K562 (cell line): ENCODE measurements at regions not wholly inside any gene's neighbourhood (a gene's known extent, or its start where the extent isn't known, plus 50 kb on each side); places are given as distances from the start of the nearest gene placed in this dataset.

Experiments used
- ATAC-seq: fragments of 200-7000 bp; cut with Tn5 transposase; 3 replicates; pipeline ENCODE4 v1.9.1; 2020; ENCODE audit warnings: moderate library complexity
- BruUV-seq: library from RNA; stranded (reverse); fragments of 400-500 nt; replicated peaks from 2 replicates; lab custom pipeline; 2021; lab: Mats Ljungman, UMichigan
- CTCF ChIA-PET: fragments of 300-600 bp; formaldehyde crosslinking; extraction: SDS; loops from one replicate; lab custom pipeline; 2021; ENCODE audit warnings: low intra/inter-chr PET ratio; lab: Yijun Ruan, JAX
- POLR2A ChIA-PET: fragments of 300-600, 350-650 bp; sonication (Branson Sonifier 250); formaldehyde crosslinking; extraction: SDS; loops from one replicate; lab custom pipeline; 2021; ENCODE audit warnings: antibody characterized with exemption, inconsistent platforms; lab: Yijun Ruan, JAX
- DNase-seq, 4 experiments: peaks; one replicate each; pipeline versions ENCODE4 v3.0.0 to v3.0.0-alpha.2; 2011 to 2018; ENCODE audit warnings: low spot score in 3 of 4, mixed read lengths in 3 of 4; ENCODE audit errors: extremely low read depth in 1 of 4
- FAIRE-seq: peaks from 2 replicates; lab custom pipeline; 2011; peaks lifted over from hg19 to GRCh38; lab: Jason Lieb, UNC
- H2AFZ ChIP-seq: 2 replicates; pipeline ENCODE4 v1.6.0; 2011; ENCODE audit warnings: low read depth, low read length, control low read depth, inconsistent platforms
- H3K27ac ChIP-seq: fragments of 200-600 bp; 3 replicates; pipeline ENCODE4 v1.8.0; 2011; ENCODE audit warnings: low read depth, mild to moderate bottlenecking, control low read depth, inconsistent platforms, low read length, moderate library complexity, mixed read lengths; ENCODE audit errors: extremely low read depth
- H3K27me3 ChIP-seq, 2 experiments: fragments of 300-600 bp in 1 of 2; 2 replicates in 1 of 2; 3 replicates in 1 of 2; pipeline versions ENCODE4 v1.6.0 to v1.8.0; 2011; ENCODE audit warnings: inconsistent platforms in 2 of 2, low read length in 2 of 2, mild to moderate bottlenecking in 1 of 2, mixed read lengths in 1 of 2, moderate library complexity in 1 of 2; ENCODE audit not compliant: control insufficient read depth in 2 of 2, insufficient read depth in 2 of 2
- H3K36me3 ChIP-seq: fragments of 300-600 bp; 3 replicates; pipeline ENCODE4 v1.8.0; 2011; ENCODE audit warnings: mild to moderate bottlenecking, low read length, inconsistent platforms; ENCODE audit not compliant: control insufficient read depth, insufficient read depth
- H3K4me1 ChIP-seq, 2 experiments: fragments of 200-600 bp in 1 of 2; replicated peaks in 1 of 2; 2 replicates in 1 of 2; 3 replicates in 1 of 2; pipeline versions ENCODE4 v1.5.1 to v1.8.0; 2011; ENCODE audit warnings: inconsistent platforms in 2 of 2, low read length in 2 of 2, mild to moderate bottlenecking in 1 of 2, mixed read lengths in 1 of 2, moderate library complexity in 1 of 2; ENCODE audit not compliant: control insufficient read depth in 2 of 2, insufficient read depth in 2 of 2
- H3K4me2 ChIP-seq: 2 replicates; pipeline ENCODE4 v1.6.1; 2011; ENCODE audit warnings: low read length, control low read depth, inconsistent platforms, mixed read lengths; ENCODE audit not compliant: insufficient read depth
- H3K4me3 ChIP-seq: fragments of 200-600 bp; sonication (generic), shearing (Covaris generic); 2 replicates; pipeline ENCODE4 v1.5.1; 2016; ENCODE audit warnings: control low read depth, inconsistent platforms
- H3K79me2 ChIP-seq: fragments of 200-600 bp; 3 replicates; pipeline ENCODE4 v1.8.0; 2011; ENCODE audit warnings: low read length, inconsistent platforms; ENCODE audit not compliant: control insufficient read depth, insufficient read depth
- H3K9ac ChIP-seq, 2 experiments: 2 replicates each; pipeline versions ENCODE4 v1.6.0 to v1.6.1; 2011; ENCODE audit warnings: low read depth in 2 of 2, low read length in 2 of 2, control low read depth in 1 of 2, inconsistent platforms in 1 of 2, mild to moderate bottlenecking in 1 of 2, mixed read lengths in 1 of 2; ENCODE audit not compliant: insufficient read depth in 1 of 2
- H3K9me1 ChIP-seq: one replicate; pipeline ENCODE4 v1.6.0; 2011; ENCODE audit warnings: inconsistent platforms, mild to moderate bottlenecking, low read length, moderate library complexity; ENCODE audit not compliant: control insufficient read depth, insufficient read depth
- H3K9me3 ChIP-seq: replicated peaks from 2 replicates; pipeline ENCODE4 v1.5.1; 2011; ENCODE audit warnings: low read depth, low read length, inconsistent platforms; ENCODE audit not compliant: control insufficient read depth, insufficient read depth
- H4K20me1 ChIP-seq: replicated peaks from 2 replicates; pipeline ENCODE4 v1.6.1; 2011; ENCODE audit warnings: low read length, inconsistent platforms, mixed read lengths; ENCODE audit not compliant: control insufficient read depth, insufficient read depth
- CEBPB ChIP-seq: fragments of 450-650 bp; IDR thresholded peaks from 2 replicates; pipeline ENCODE4 v1.6.1; 2016; ENCODE audit warnings: missing genetic modification characterization, missing compliant biosample characterization
- CLOCK ChIP-seq: fragments of 250-450 bp; sonication (Bioruptor Pico); IDR thresholded peaks from 2 replicates; pipeline ENCODE4 v1.4.0; 2020; ENCODE audit warnings: mild to moderate bottlenecking, moderate library complexity, borderline replicate concordance
- MCM2 ChIP-seq: fragments of 450-650 bp; IDR thresholded peaks from 2 replicates; pipeline ENCODE4 v1.6.1; 2017; ENCODE audit warnings: low read depth, mild to moderate bottlenecking
- SAP30 ChIP-seq: fragments of 200-600 bp; sonication (generic); IDR thresholded peaks from 2 replicates; pipeline ENCODE4 v1.6.1; 2012; ENCODE audit warnings: borderline replicate concordance, low read depth, mild to moderate bottlenecking, moderate library complexity, low read length, control low read depth, inconsistent platforms; ENCODE audit not compliant: insufficient read depth, poor library complexity, severe bottlenecking
- YBX1 ChIP-seq: fragments of 450-650 bp; IDR thresholded peaks from 2 replicates; pipeline ENCODE4 v1.7.1; 2016; ENCODE audit warnings: mild to moderate bottlenecking
- ZKSCAN8 ChIP-seq: fragments of 200-800 bp; sonication (Bioruptor generic); IDR thresholded peaks from 2 replicates; pipeline ENCODE4 v1.6.1; 2016; ENCODE audit warnings: missing genetic modification characterization, missing compliant biosample characterization
- ZNF589 ChIP-seq: fragments of 200-800 bp; sonication (Bioruptor generic); IDR thresholded peaks from 2 replicates; pipeline ENCODE4 v1.6.1; 2016; ENCODE audit warnings: low read depth, missing genetic modification characterization, missing compliant biosample characterization
- WGBS: fragments of 100-300 bp; shearing (Covaris generic); methylation state at CpG from one replicate; pipeline ENCODE4 v1.1.6; 2016; ENCODE audit warnings: low coverage, mixed read lengths; ENCODE audit not compliant: insufficient coverage; ENCODE audit errors: missing lambda C conversion rate; 5-methylcytosine and 5-hydroxymethylcytosine counted together
- in situ Hi-C: fragments of 300-500 bp; cut with MboI; formaldehyde crosslinking; loops from 4 replicates; pipeline ENCODE4 v1.15.0; 2018; ENCODE audit warnings: inconsistent platforms, mixed read lengths
- intact Hi-C: fragments of 100-400 bp; cut with micrococcal nuclease; formaldehyde crosslinking; loops from 2 replicates; pipeline ENCODE4 v1.14.2; 2022
- TF ChIP-seq, protein P1 (sequence below): sonication (generic); formaldehyde crosslinking; IDR thresholded peaks from 2 replicates; pipeline ENCODE4 v1.9.0; 2022; ENCODE audit warnings: mild to moderate bottlenecking, missing genetic modification reagents
- TF ChIP-seq, protein P2 (sequence below): fragments of 250-450 bp; sonication (Bioruptor Pico); IDR thresholded peaks from 2 replicates; pipeline ENCODE4 v1.5.0; 2020; ENCODE audit warnings: mild to moderate bottlenecking

DNA sequence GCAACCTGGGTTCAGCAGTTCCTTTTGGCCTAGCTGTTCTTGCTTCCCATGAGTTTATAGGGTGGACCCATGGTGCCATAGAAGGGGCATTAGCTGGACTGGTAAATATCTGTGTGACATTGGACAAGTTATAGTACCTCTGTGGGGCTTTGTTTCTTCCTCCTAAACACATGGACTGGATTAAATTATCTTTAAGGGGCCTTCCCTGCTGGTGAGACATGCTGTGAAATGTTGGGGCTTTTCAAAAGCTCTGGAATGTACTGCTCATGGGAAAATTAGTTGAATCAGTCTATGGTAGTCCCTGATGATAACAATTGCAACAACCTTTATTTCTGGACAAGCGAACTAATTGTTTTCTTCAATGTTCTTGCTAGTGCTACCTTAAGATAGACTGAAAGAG lies 276.2 kb downstream of the BLID start:
- FAIRE-seq = no peak
- intact Hi-C loops = no loop called here
- no peaks in the 10 kb centered on the region for H3K4me1 ChIP-seq

More for the DNA sequence above, 276.2 kb downstream of the BLID start:
- Histone ChIP-seq H2AFZ (no peak overlapping the region), H3K27me3 (no peaks in the 10 kb centered on the region), H3K4me2 (no peak overlapping the region), H3K9me3 (no peaks in the 10 kb centered on the region), H3K36me3 (no peaks in the 10 kb centered on the region), H3K27ac (no peak overlapping the region), H3K4me3 (no peak overlapping the region), H3K9ac (no peak overlapping the region), H3K79me2 (no peaks in the 10 kb centered on the region), H4K20me1 (no peaks in the 10 kb centered on the region), H3K9me1 (no peaks in the 10 kb centered on the region)
- TF ChIP-seq SAP30 (no peak), CLOCK (CRISPR knock-in tag) (no peak), YBX1 (no peak), CEBPB (tag) (no peak), MCM2 (no peak), ZNF589 (CRISPR knock-in tag) (no peak), ZKSCAN8 (CRISPR knock-in tag) (no peak)
- TF ChIP-seq, protein P1, sequence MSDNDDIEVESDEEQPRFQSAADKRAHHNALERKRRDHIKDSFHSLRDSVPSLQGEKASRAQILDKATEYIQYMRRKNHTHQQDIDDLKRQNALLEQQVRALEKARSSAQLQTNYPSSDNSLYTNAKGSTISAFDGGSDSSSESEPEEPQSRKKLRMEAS (CRISPR knock-in tag) = no peak
- TF ChIP-seq, protein P2, sequence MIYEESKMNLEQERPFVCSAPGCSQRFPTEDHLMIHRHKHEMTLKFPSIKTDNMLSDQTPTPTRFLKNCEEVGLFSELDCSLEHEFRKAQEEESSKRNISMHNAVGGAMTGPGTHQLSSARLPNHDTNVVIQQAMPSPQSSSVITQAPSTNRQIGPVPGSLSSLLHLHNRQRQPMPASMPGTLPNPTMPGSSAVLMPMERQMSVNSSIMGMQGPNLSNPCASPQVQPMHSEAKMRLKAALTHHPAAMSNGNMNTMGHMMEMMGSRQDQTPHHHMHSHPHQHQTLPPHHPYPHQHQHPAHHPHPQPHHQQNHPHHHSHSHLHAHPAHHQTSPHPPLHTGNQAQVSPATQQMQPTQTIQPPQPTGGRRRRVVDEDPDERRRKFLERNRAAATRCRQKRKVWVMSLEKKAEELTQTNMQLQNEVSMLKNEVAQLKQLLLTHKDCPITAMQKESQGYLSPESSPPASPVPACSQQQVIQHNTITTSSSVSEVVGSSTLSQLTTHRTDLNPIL = no peak
- WGBS = 0% methylated on average over 1 of the region's 1 CpG
- ChIA-PET POLR2A (no interaction called here), CTCF (no interaction called here)
- BruUV-seq = no TSS peak
- DNase-seq = no peak
- in situ Hi-C loops = no loop called here
- no peak for ATAC-seq
